Left renal pelvis (tissue), 4 donors: ENCODE measurements at regions not wholly inside any gene's neighbourhood (a gene's known extent, or its start where the extent isn't known, plus 50 kb on each side); places are given as distances from the start of the nearest gene placed in this dataset.
A peak's percentile ranks its signal among the peaks of the same experiment; 100 is the strongest.
"Not testable (repeated sequence)": the region's sequence is repeated elsewhere in the genome, so short reads cannot be mapped to it uniquely, and the experiment has no call there.

ENCODE experiments used
- DNase-seq, 4 donors: peaks; one replicate each; pipeline ENCODE4 v3.0.0-alpha.2; 2013; ENCODE audit warnings: low read depth in 4 of 4, low spot score in 3 of 4

DNA sequence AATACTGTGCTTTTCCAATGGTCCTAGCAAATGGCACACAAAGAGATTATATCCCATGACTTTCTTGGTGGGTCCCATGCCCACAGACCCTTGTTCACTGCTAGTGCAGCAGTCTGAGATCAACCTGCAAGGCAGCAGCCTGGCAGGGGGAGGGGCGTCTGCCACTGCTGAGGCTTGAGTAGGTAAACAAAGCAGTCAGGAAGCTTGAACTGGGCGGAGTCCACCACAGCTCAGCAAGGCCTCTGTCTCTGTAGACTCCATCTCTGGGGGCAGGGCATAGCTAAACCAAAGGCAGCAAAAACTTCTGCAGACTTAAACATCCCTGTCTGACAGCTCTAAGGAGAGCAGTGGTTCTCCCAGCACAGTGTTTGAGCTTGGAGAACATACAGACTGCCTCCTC lies 82.9 kb downstream of the ZNF737 start:
- DNase-seq = no peak

DNA sequence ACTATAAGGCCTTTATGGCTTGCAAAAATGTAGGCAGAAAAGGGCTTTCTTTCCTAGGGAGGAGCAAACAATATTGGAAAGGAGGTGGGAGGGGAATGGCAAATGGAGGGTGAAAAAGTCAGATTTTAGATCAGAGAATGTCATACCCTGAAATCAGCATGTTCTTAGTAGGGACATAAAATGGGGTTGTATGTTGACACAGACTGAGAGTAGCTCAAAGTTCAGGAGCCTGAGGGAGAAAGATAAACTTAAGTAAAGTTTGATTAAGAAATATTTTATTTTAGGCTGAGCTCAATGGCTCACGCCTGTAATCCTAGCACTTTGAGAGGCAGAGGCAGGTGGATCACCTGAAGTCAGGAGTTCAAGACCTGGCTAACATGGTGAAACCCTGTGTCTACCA lies 83.8 kb downstream of the ZNF737 start:
- DNase-seq = no peak

DNA sequence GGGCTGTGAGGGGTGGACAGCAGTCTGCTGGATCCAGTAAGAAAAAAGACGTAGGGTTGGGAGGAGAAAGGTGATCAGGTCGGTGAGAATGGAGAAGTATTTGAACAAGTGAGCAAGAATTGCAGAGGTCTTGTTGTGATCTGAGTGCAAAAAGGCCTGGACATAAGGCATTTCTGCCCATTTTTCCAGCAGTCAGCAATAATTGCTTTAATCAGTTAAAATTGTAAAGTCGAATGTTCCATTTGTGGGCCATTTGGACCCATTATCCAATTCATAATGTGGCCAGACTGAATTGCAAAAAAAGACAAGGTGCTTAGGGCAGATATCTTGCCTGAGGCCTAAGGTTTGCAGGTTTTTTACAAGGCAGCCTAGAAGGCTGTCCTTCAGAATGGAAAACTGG lies 86.1 kb downstream of the ZNF737 start:
- DNase-seq = no peak

DNA sequence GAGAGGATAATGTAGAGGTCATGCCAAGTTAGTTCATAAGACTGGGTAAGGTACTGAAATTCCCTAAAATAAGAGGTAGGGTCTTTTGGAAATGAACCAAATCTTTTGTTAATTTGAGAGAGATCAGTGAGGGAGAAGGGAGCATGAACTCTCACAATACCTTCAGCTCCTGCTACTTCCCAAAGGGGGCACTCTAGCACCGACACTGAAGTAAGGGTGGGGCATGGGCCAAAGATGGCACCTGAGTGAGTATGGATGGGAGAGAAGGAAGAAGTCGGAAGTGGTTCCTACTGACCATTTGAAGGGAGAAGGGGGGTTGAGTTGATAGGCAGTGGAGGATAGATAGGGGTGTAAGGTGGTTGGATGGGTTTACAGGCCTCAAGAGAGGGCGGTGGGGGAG lies 86.6 kb downstream of the ZNF737 start:
- no peak for DNase-seq

DNA sequence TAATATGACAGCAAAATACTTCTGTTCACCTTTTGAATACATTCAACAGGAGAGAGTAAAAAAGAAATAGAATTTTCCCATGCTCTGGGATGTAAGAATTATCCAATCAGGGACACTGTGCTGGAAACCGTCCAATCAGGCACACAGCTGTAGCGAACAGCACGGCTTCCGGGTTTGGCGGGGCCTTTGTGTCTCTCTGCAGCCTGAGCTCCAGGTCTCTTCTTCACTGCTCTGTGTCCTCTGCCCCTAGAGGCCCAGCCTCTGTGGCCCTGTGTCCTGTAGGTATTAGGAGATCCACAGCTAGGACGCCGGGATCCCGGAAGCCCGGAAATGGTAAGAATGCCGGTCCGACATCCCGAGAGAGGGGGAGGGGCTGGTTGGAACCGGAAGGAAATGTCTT lies 92.7 kb downstream of the ZNF737 start:
- DNase-seq = no peak

DNA sequence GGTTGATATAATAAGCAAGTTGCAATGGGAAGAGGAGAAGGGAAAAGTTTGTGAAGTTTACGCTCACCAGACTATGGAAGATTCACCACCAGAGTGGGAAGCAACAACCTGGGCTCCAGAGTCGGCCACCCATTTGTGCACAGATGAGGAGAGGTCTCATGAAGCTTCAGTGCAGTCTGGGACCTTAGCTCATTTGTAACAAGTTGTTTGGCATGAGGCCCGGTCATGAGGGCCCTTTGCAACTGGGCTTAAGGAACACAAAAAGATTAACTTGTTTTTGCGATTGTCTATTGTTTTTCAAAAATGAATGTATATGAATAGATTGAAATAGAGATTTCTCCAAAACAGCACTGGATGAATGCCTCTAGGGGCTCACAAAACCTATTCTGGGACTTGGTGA lies 94.2 kb downstream of the ZNF737 start:
- DNase-seq = no peak

DNA sequence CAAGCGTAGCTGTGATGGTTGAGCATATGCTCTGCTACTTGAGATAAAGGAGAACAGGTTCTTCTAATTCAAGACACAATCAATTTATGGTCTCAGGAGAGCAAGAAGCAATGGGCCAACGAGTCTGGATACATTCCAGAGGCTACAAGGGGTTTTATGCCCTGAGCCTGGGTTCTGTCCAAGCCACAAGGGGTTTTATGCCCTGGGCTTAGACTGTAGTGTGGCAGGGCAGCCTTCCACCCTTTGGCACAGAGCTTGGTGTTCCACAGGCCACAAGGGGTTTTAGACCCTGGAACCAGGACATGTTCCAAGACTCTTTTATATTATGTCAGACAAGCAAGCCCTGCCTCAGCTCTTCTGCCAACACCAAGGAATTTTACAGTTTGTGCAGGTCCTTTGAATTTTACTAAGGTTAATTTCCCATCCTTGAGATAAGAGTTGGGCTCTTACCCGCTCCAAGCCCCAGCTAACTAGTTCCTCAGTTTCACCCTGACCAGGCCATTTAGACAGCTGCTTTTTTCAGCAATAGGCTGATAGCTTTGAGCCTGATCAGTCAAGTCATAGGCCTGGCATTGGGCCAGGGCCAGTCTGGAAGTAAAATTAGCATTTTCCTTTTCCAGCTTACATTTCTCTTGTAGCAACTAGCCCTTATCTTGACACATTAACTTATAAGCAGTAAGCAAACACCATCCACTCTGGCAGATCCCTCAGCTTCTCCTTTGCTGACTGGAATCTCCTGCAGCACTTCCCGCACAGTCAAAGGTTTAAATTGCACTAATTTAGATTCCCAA lies 95.0 kb downstream of the ZNF737 start:
- peak in 1 of 4 donors; percentile 1 for DNase-seq

DNA sequence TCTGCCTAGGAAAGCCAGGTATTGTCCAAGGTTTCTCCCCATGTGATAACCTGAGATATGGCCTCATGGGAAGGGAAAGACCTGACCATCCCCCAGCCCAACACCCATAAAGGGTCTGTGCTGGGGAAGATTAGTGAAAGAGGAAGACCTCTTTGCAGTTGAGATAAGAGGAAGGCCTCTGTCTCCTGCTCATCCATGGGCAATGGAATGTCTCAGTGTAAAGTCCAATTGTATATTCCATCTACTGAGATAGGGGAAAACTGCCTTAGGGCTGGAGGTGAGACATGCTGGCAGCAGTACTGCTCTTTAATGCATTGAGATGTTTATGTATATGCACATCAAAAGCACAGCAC lies 99.0 kb downstream of the ZNF737 start:
- not testable (repeated sequence) for DNase-seq

DNA sequence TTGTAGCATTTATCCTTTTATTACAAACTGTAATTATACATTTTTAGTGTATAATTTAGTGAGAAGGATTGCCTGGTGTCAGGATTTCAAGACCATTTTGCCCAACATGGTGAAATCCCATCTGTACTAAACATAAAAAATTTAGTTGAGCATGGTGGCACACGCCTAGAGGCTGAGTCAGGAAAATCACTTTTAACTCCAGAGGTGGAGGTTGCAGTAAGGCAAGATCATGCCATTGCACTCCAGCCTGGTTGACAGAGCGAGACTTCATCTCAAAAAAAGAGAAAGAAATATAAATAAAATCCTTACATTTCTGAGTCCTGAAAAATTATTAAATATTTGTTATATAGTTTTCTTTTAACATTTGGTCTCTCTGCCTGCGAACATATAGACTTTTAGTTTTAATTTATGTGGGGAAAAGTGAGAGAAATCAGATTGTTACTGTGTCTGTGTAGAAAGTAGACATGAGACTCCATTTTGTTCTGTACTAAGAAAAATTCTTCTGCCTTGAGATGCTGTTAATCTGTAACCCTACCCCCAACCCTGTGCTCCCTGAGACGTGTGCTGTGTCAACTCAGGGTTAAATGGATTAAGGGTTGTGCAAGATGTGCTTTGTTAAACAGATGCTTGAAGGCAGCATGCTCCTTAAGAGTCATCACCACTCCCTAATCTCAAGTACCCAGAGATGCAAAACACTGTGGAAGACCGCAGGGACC lies 99.5 kb downstream of the ZNF737 start:
- DNase-seq = not testable (repeated sequence)

DNA sequence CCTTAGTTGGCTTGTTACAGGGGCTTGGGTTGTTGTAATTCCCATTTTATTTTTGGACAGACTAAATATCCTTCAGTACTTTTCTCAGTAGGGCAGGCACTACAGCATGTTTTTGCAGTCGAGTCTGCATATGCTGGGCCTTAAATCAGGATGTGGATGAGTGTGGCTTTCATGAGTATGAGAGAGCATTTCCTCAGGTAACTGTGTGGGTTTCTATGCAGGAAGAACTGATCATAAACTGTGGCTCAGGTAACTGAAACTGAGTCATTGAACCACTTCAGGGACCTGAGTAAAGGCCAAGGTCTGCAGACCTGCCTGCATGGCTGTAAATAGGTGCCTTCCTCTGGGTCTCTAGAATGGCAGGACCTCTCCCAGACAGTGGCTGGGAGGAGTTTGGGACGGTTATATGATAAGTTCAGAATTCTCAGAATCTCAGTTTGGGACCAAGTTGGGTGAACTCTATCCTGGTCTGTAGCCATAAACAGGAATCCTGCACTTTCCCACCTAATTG lies 112.1 kb downstream of the ZNF737 start:
- DNase-seq = no peak

DNA sequence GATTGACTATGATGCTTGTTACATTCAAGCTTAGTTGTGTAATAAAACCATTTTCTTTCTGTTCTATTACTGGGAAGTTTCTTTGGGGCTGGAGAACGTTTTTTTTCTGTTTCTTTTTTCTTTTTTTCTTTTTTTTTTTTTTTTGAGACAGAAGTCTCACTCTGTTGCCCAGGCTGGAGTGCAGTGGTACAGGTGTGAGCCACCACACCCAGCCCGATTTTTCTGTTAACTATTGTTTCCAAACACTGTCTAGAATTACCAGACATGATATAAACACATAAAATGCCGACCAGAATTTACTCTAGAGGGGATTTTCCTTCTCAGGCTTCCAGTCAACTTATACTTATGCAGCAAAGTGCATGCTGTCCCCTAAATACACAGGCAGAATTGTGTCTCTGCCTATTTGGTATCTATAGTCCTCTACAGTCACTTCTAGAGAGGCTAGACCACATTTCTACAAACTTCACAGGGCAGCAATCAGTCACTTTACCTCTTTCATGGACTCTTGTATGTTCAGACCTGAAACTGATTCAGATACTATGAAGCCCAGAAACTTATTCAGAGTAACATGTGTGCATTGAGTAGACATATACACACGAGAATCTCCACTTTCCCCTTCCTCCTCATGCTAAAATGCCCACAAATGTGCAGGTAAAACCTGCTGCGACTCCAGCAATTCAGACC lies 121.2 kb downstream of the ZNF737 start:
- DNase-seq = no peak

DNA sequence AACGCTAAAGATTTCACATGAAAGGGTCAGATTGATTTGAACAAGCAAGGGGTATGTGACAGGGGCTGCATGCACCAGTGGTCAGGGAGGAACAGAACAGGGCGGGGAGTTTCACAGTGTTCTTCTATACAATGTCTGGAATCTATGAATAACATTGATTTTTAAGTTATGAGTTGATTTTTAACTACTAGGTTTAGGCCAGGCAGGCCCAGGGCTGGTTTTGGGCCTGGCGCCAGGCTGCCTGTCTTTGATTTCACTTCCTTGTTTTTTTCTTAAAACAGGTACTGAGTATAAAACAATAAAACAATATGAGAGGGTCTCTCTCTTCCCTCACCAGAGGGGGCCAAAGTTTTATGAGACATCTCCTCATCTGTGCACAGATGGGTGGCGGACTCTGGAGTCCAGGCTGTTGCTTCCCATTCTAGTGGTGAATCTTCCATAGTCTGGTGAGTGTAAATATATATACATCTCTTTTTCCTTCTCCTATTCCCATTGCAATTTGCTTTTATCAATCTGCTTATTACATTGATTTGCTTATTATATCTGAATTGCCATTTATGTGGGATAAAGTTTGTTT lies 133.2 kb downstream of the ZNF737 start:
- not testable (repeated sequence) for DNase-seq

DNA sequence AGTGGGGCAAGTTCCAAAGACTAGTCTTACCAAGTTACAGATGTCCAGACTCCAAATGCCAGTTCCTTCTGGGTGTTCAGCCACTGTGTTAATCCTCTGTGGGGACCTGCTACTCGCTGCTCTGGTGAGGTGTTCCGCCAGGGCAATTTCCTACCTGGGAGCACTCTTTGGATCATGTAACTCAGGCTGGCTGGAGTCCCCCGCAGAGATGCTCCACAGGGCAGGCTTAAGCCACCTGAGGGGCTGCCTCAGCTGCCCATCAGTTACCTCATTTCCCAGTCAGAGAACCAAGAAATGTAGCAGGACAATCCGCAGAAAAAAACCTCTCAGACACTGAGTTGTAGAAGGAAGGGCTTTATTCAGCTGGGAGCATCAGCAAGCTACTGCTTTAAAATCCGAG lies 133.8 kb downstream of the ZNF737 start:
- no peak for DNase-seq

DNA sequence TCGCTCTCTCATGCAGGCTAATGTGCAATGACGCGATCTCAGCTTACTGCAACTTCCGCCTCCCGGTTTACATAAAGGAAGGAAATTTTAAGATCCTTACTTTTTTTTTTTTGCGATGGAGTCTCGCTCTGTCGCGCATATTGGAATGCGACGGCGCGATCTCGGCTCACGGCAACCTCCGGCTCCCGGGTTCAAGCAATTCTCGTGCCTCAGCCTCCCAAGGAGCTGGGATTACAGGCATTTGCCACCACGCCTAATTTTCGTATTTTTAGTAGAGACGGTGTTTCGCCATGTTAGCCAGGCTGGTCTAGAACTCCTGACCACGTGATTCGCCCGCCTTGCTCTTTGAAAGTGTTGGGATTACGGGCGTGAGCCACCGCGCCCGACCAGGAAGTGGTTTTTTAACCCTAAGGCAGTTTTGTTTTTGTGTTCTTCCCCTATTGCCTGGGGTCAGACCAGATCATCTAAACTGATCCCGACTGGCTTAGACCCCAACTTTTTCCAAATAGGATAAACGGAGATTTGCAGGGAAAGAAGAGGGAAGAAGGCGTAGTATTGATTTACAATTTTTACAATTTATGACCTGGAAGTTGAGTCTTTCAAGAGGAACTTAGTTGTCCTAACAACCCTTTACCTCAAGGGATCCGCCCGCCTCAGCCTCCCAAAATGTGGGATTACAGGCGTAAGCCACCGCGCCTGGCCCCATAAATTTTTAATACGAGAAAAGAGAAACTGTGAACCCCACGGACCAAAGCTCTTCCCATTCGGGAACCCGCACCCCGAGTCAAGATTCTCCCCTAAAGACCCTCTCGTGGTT lies 142.0 kb downstream of the ZNF737 start:
- peak in 3 of 4 donors; percentile 44 to 59 (median 48) for DNase-seq

DNA sequence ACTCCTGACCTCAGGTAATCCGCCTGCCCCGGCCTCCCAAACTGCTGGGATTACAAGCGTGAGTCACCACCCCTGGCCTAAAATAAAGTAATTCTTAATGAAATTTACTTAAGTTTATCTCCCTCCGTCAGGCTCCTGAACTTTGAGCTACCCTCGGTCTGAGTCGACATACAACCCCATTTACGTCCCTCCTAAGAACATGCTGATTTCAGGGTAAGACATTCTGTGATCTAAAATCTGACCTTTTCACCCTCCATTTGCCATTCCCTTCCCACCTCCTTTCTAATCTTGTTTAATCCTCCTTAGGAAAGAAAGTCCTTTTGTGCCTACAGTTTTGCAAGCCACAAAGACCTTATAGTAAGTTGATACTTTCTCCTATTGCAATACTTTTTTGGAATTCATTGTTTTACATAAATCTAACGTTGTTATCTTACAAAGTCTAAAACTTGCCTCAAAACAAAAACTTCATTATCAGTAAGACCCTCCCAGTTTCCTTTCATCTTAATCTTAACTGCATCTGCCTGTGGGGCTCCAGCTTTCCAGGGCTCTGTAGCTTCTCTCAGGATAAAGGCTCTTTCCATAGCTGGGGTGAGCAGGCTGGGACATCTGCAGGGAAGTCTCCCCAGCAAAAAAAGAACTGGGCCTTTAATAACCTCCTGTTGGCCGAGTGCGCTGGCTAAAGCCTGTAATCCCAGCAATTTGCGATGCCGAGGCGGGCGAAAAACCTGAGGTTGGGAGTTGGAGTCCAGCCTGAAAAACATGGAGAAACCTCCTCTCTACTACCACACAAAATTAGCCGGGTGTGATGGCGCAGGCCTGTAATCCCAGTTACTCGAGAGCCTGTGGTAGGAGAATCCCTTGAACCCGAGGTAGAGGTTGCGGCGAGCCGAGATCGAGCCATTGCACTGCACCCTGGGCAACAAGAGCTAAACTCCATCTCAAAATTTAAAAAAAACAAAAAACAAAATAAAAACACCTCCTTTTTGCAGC lies 143.1 kb downstream of the ZNF737 start:
- DNase-seq = no peak

DNA sequence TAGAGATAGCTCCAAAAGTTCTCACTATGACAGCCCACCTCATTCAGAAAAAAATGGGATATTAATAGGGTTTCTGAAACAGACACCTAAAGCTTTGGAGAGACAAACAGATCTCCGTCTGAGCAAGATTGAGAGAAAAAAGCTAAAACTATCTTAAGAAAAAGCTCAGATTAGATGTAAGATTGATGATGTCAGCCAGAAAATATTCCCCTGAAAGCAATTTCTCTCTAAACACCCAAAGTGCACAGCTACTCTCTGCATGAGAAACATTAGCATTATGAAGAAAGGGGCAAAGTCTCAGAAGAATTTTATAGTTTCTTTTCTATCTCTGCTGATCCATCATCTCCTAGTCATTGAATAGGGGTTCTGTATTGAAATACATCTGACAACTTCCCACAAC lies 148.9 kb downstream of the ZNF737 start:
- DNase-seq = no peak

DNA sequence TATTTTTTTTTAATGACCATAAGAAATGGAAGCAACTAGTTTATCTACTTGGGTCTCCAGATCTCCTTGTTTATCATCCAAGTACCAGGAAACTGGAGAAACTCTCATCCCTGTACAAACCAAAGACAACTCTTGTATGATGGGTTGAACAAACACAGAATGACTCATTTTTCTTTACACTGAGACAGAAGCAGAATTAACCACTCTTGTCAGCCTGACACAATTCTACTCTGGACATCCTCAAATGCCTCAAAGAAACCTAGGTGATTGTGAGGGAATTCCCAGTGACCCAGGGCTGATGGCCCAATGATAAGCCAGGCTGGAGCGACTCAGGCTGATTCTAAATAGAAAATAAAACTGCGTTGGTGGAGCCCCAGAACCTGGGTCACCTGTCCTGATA lies 151.5 kb downstream of the ZNF737 start:
- no peak for DNase-seq

DNA sequence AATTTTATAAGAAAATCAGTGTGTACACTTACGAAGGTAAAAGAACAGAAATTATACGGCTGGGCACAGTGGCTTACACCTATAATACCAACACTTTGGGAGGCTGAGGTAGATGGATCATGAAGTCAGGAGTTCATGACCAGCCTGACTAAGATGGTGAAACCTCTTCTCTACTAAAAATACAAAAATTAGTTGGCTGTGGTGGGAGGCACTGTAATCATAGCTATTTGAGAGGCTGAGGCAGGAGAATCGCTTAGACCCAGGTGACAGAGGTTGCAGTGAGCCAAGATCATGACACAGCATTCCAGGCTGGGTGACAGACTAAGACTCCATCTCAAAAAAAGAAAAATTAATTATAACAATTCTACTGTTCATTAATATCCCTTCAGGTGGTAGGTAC lies 151.9 kb downstream of the ZNF737 start:
- DNase-seq = no peak

DNA sequence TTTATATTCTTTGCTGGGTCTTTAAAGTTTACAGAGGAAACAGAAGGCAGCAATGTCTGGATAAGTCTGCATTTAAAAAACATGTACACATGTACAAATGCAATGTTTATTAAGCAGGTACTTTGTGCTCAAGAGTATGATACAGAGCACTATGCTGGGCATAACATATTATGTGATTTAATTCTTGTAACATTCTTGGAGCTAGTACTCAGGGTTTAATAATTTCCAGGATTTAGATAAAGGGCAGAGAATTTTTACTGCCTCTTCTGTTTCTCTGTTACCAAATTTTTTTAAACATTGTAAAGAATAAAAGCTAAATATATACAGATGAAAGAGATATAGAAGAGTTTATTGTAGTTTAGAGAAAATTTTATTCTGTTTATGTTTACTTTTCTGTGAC lies 152.7 kb downstream of the ZNF737 start:
- no peak for DNase-seq
